BE2C (cell line): ENCODE measurements at regions not wholly inside any gene's neighbourhood (a gene's known extent, or its start where the extent isn't known, plus 50 kb on each side); places are given as distances from the start of the nearest gene placed in this dataset.
"Not testable (repeated sequence)": the region's sequence is repeated elsewhere in the genome, so short reads cannot be mapped to it uniquely, and the experiment has no call there.

ENCODE experiments used
- DNase-seq: peaks from one replicate; pipeline ENCODE4 v3.0.0-alpha.2; 2020
- H3K27me3 ChIP-seq: fragments of 250-450 bp; sonication (Bioruptor Pico); 2 replicates; pipeline ENCODE4 v1.5.1; 2020; ENCODE audit warnings: mild to moderate bottlenecking
- H3K36me3 ChIP-seq: fragments of 250-450 bp; sonication (Bioruptor Pico); 2 replicates; pipeline ENCODE4 v1.5.1; 2020; ENCODE audit warnings: mild to moderate bottlenecking
- H3K4me1 ChIP-seq: fragments of 250-450 bp; sonication (Bioruptor Pico); 2 replicates; pipeline ENCODE4 v1.5.1; 2020
- H3K4me3 ChIP-seq: 2 replicates; pipeline ENCODE4 v1.5.1; 2011; ENCODE audit warnings: low read depth, low read length
- H3K9me3 ChIP-seq: fragments of 250-450 bp; sonication (Bioruptor Pico); 2 replicates; pipeline ENCODE4 v1.5.1; 2020
- TF ChIP-seq, protein P1 (sequence below): IDR thresholded peaks from 2 replicates; pipeline ENCODE4 v1.5.1; 2012; ENCODE audit warnings: mild to moderate bottlenecking, low read depth, low read length

GRCh38 chr4:3872834-3873313, 106.7 kb downstream of the ADRA2C start:
- Histone ChIP-seq H3K4me1 (no peaks in the 10 kb centered on the region; the same call in 1 of the 2 replicates), H3K4me3 (0 out of 2 replicates have a peak overlapping the region, but pooled peaks have one; percentile 2), H3K36me3 (no peaks in the 10 kb centered on the region), H3K9me3 (no peaks in the 10 kb centered on the region; the same call in 1 of the 2 replicates), H3K27me3 (no peaks in the 10 kb centered on the region)
- DNase-seq: no peak
- TF ChIP-seq, protein P1, sequence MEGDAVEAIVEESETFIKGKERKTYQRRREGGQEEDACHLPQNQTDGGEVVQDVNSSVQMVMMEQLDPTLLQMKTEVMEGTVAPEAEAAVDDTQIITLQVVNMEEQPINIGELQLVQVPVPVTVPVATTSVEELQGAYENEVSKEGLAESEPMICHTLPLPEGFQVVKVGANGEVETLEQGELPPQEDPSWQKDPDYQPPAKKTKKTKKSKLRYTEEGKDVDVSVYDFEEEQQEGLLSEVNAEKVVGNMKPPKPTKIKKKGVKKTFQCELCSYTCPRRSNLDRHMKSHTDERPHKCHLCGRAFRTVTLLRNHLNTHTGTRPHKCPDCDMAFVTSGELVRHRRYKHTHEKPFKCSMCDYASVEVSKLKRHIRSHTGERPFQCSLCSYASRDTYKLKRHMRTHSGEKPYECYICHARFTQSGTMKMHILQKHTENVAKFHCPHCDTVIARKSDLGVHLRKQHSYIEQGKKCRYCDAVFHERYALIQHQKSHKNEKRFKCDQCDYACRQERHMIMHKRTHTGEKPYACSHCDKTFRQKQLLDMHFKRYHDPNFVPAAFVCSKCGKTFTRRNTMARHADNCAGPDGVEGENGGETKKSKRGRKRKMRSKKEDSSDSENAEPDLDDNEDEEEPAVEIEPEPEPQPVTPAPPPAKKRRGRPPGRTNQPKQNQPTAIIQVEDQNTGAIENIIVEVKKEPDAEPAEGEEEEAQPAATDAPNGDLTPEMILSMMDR: no peak

GRCh38 chr4:3873408-3874027, 107.3 kb downstream of the ADRA2C start:
- DNase-seq: peak; percentile 72
- TF ChIP-seq, protein P1: no peak
- H3K9me3 ChIP-seq: no peaks in the 10 kb centered on the region; the same call in 1 of the 2 replicates
- H3K27me3 ChIP-seq: no peaks in the 10 kb centered on the region
- peak overlapping the region; percentile 2; the same call in 1 of the 2 replicates for H3K4me3 ChIP-seq
- H3K36me3 ChIP-seq: no peaks in the 10 kb centered on the region
- H3K4me1 ChIP-seq: no peaks in the 10 kb centered on the region; the same call in 1 of the 2 replicates

GRCh38 chr4:3874028-3874415, 107.8 kb downstream of the ADRA2C start:
- no peaks in the 10 kb centered on the region; the same call in 1 of the 2 replicates for H3K4me1 ChIP-seq
- no peaks in the 10 kb centered on the region for H3K36me3 ChIP-seq
- no peaks in the 10 kb centered on the region for H3K9me3 ChIP-seq
- TF ChIP-seq, protein P1: no peak
- DNase-seq: no peak
- no peak overlapping the region for H3K4me3 ChIP-seq
- no peaks in the 10 kb centered on the region for H3K27me3 ChIP-seq

GRCh38 chr4:3874525-3875110, 108.4 kb downstream of the ADRA2C start:
- no peak for DNase-seq
- Histone ChIP-seq H3K4me3 (no peak overlapping the region), H3K9me3 (no peaks in the 10 kb centered on the region), H3K4me1 (no peaks in the 10 kb centered on the region; the same call in none of the 2 replicates), H3K27me3 (no peaks in the 10 kb centered on the region), H3K36me3 (no peaks in the 10 kb centered on the region)
- TF ChIP-seq, protein P1: no peak

- H3K36me3 ChIP-seq: no peaks in the 10 kb centered on the region
- no peaks in the 10 kb centered on the region; the same call in 1 of the 2 replicates for H3K27me3 ChIP-seq
- DNase-seq: no peak
- no peaks in the 10 kb centered on the region for H3K9me3 ChIP-seq
- peaks cover 6% of the 10 kb centered on the region for H3K4me1 ChIP-seq
- TF ChIP-seq, protein P1: no peak
- H3K4me3 ChIP-seq: no peak overlapping the region
These were observed 109.3 kb downstream of the ADRA2C start for GRCh38 chr4:3875466-3875865.

DNA sequence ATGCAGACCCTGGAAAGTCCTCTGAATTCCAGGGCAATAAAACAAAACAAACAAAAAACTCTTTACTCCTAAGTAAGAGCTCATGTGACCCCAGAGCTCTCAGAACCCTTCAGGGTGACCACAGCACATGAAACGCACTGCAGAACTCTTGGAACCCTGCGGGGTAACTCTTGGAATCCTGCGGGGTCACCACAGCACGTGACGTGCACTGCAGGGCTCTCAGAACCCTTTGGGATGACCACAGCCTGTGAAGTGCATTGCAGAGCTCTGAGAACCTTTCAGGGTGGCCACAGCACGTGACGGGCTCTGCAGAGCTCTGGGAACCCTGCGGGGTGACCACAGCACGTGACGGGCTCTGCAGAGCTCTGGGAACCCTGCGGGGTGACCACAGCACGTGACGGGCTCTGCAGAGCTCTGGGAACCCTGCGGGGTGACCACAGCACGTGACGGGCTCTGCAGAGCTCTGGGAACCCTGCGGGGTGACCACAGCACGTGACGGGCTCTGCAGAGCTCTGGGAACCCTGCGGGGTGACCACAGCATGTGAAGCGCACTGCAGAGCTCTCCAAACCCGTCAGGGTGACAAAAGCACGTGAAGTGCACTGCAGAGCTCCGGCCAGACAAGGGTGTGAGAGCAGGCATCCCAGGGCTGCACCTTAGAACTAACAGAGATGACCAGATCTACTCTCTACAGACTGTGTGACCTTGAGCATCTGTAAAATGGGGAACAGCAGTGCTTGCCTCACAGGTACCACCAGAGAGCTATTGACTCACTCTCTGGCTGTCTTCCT, 110.1 kb downstream of the ADRA2C start:
- H3K36me3 ChIP-seq, H3K4me3 ChIP-seq, H3K4me1 ChIP-seq, H3K27me3 ChIP-seq, H3K9me3 ChIP-seq, DNase-seq: not testable (repeated sequence)
